COLO668 (cell line): ENCODE measurements at regions not wholly inside any gene's neighbourhood (a gene's known extent, or its start where the extent isn't known, plus 50 kb on each side); places are given as distances from the start of the nearest gene placed in this dataset.
A peak's percentile ranks its signal among the peaks of the same experiment; 100 is the strongest.

Source experiments
- DNase-seq: peaks from one replicate; lab custom pipeline; 2025; ENCODE audit not compliant: unreplicated experiment; lab: John Stamatoyannopoulos, UW

GRCh38 chr13:78029901-78030300 is 111.3 kb upstream of the EDNRB start:
- no peak for DNase-seq

GRCh38 chr13:78028960-78029359 is 110.3 kb upstream of the EDNRB start:
- DNase-seq, result no peak

- no peak for DNase-seq
These were observed 106.4 kb upstream of the EDNRB start for GRCh38 chr13:78024996-78025395.

- DNase-seq, result peak; percentile 23
These were observed 103.7 kb upstream of the EDNRB start for GRCh38 chr13:78022164-78022877.

- DNase-seq, result no peak
These were observed 102.2 kb upstream of the EDNRB start for GRCh38 chr13:78020861-78021260.

- DNase-seq, result no peak
These were observed 97.2 kb upstream of the EDNRB start for GRCh38 chr13:78015782-78016181.

GRCh38 chr13:78012046-78012445 is 93.4 kb upstream of the EDNRB start:
- no peak for DNase-seq

GRCh38 chr13:78004821-78005220 is 86.2 kb upstream of the EDNRB start:
- no peak for DNase-seq

GRCh38 chr13:77999746-78000145 is 81.1 kb upstream of the EDNRB start:
- DNase-seq, result no peak

- no peak for DNase-seq
These were observed 75.5 kb upstream of the EDNRB start for GRCh38 chr13:77994166-77994565.

GRCh38 chr13:77991003-77991402 is 72.4 kb upstream of the EDNRB start:
- no peak for DNase-seq

GRCh38 chr13:77989281-77989680 is 70.7 kb upstream of the EDNRB start:
- no peak for DNase-seq

GRCh38 chr13:77988355-77988754 is 69.7 kb upstream of the EDNRB start:
- no peak for DNase-seq

GRCh38 chr13:77986713-77987112 is 68.1 kb upstream of the EDNRB start:
- DNase-seq, result no peak

- no peak for DNase-seq
These were observed 67.4 kb upstream of the EDNRB start for GRCh38 chr13:77985866-77986636.

- DNase-seq, result no peak
These were observed 62.8 kb upstream of the EDNRB start for GRCh38 chr13:77981281-77981881.

- no peak for DNase-seq
These were observed 62.0 kb upstream of the EDNRB start for GRCh38 chr13:77980592-77980991.

- no peak for DNase-seq
These were observed 61.2 kb upstream of the EDNRB start for GRCh38 chr13:77979721-77980385.

- DNase-seq, result no peak
These were observed 56.9 kb upstream of the EDNRB start for GRCh38 chr13:77975358-77976042.

- no peak for DNase-seq
These were observed 50.7 kb upstream of the EDNRB start for GRCh38 chr13:77969299-77969698.
